Endodermal cell (in vitro differentiated cells): ENCODE measurements at regions not wholly inside any gene's neighbourhood (a gene's known extent, or its start where the extent isn't known, plus 50 kb on each side); places are given as distances from the start of the nearest gene placed in this dataset.

Experiments used
- DNase-seq: peaks from one replicate; pipeline ENCODE4 v3.0.0-alpha.2; 2017
- H3K27ac ChIP-seq: 2 replicates; pipeline ENCODE4 v1.5.1; 2013; ENCODE audit warnings: mild to moderate bottlenecking, low read depth, low read length, moderate library complexity
- H3K27me3 ChIP-seq: 2 replicates; pipeline ENCODE4 v1.6.1; 2013; ENCODE audit warnings: mild to moderate bottlenecking, low read length, moderate library complexity; ENCODE audit not compliant: insufficient read depth, control insufficient read depth, poor library complexity, severe bottlenecking
- H3K36me3 ChIP-seq: 2 replicates; pipeline ENCODE4 v1.7.0; 2013; ENCODE audit warnings: mild to moderate bottlenecking, low read length, moderate library complexity; ENCODE audit not compliant: control insufficient read depth, insufficient read depth
- H3K4me1 ChIP-seq: one replicate; pipeline ENCODE4 v1.7.0; 2013; ENCODE audit warnings: low read length; ENCODE audit not compliant: control insufficient read depth, insufficient read depth
- H3K4me3 ChIP-seq: 2 replicates; pipeline ENCODE4 v1.5.1; 2013; ENCODE audit warnings: mild to moderate bottlenecking, low read length, moderate library complexity
- H3K9ac ChIP-seq: 2 replicates; pipeline ENCODE4 v1.6.1; 2013; ENCODE audit warnings: mild to moderate bottlenecking, low read length, moderate library complexity; ENCODE audit not compliant: poor library complexity, severe bottlenecking; ENCODE audit errors: extremely low read depth
- H3K9me3 ChIP-seq: 2 replicates; pipeline ENCODE4 v1.6.1; 2013; ENCODE audit warnings: mild to moderate bottlenecking, low read length, moderate library complexity; ENCODE audit not compliant: control insufficient read depth
- H3K27ac Mint-ChIP-seq: 2 replicates; pipeline ENCODE4 v1.8.0; 2020; ENCODE audit warnings: mixed read lengths
- H3K27me3 Mint-ChIP-seq: 2 replicates; pipeline ENCODE4 v1.8.0; 2021; ENCODE audit warnings: mild to moderate bottlenecking, mixed read lengths; ENCODE audit not compliant: insufficient read depth
- H3K36me3 Mint-ChIP-seq: 2 replicates; pipeline ENCODE4 v1.8.0; 2020; ENCODE audit warnings: low read depth, mixed read lengths
- H3K4me1 Mint-ChIP-seq: 2 replicates; pipeline ENCODE4 v1.8.0; 2020; ENCODE audit warnings: mixed read lengths
- H3K4me3 Mint-ChIP-seq: 2 replicates; pipeline ENCODE4 v1.8.0; 2020; ENCODE audit warnings: mild to moderate bottlenecking, moderate library complexity, mixed read lengths
- H3K9me3 Mint-ChIP-seq: 2 replicates; pipeline ENCODE4 v1.8.0; 2020; ENCODE audit warnings: mild to moderate bottlenecking, mixed read lengths
- CTCF ChIP-seq: fragments of 200-600 bp; sonication (generic); conservative IDR thresholded peaks from 2 replicates; pipeline ENCODE4 v1.5.0; 2021; ENCODE audit warnings: antibody characterized with exemption, mild to moderate bottlenecking
- WGBS, 2 experiments: methylation state at CpG; one replicate each; pipeline versions ENCODE4 v1.1.5 to v1.1.7; 2013; ENCODE audit warnings: missing lambda C conversion rate in 2 of 2, mixed read lengths in 1 of 2; ENCODE audit not compliant: insufficient coverage in 1 of 2, insufficient read length in 1 of 2; 5-methylcytosine and 5-hydroxymethylcytosine counted together

GRCh38 chr6:79796197-79796596 is 151.2 kb downstream of the ELOVL4 start:
- 80 to 84% methylated on average over 1 to 2 of the region's 2 CpGs for WGBS, 2 experiments
- Histone ChIP-seq H3K27me3 (no peaks in the 10 kb centered on the region), H3K4me1 (no peaks in the 10 kb centered on the region), H3K9me3 (no peaks in the 10 kb centered on the region), H3K9ac (no peak overlapping the region), H3K4me3 (no peak overlapping the region), H3K27ac (no peak overlapping the region), H3K36me3 (no peaks in the 10 kb centered on the region)
- H3K36me3 Mint-ChIP-seq: no peaks in the 10 kb centered on the region
- no peaks in the 10 kb centered on the region for H3K9me3 Mint-ChIP-seq
- H3K27me3 Mint-ChIP-seq: no peaks in the 10 kb centered on the region
- peaks cover 4% of the 10 kb centered on the region for H3K4me1 Mint-ChIP-seq
- no peak for TF ChIP-seq CTCF
- H3K27ac Mint-ChIP-seq: no peak overlapping the region
- no peak overlapping the region for H3K4me3 Mint-ChIP-seq
- no peak for DNase-seq

- Histone ChIP-seq H3K4me3 (no peak overlapping the region), H3K36me3 (no peaks in the 10 kb centered on the region), H3K9ac (no peak overlapping the region), H3K27me3 (no peaks in the 10 kb centered on the region), H3K9me3 (no peaks in the 10 kb centered on the region), H3K27ac (no peak overlapping the region), H3K4me1 (no peaks in the 10 kb centered on the region)
- TF ChIP-seq CTCF: no peak
- DNase-seq: no peak
- WGBS, 2 experiments: 92 to 96% methylated on average over 3 to 5 of the region's 5 CpGs
- Mint-ChIP-seq H3K4me1 (no peaks in the 10 kb centered on the region), H3K9me3 (no peaks in the 10 kb centered on the region), H3K27me3 (no peaks in the 10 kb centered on the region), H3K36me3 (no peaks in the 10 kb centered on the region), H3K27ac (no peak overlapping the region), H3K4me3 (no peak overlapping the region)
These were observed 157.5 kb downstream of the ELOVL4 start for GRCh38 chr6:79789896-79790295.

GRCh38 chr6:79788756-79789155 is 157.6 kb downstream of the SH3BGRL2 start:
- no peaks in the 10 kb centered on the region for H3K9me3 ChIP-seq
- Mint-ChIP-seq H3K4me3 (no peak overlapping the region), H3K4me1 (no peaks in the 10 kb centered on the region), H3K27ac (no peak overlapping the region), H3K9me3 (no peaks in the 10 kb centered on the region), H3K36me3 (no peaks in the 10 kb centered on the region), H3K27me3 (no peaks in the 10 kb centered on the region)
- WGBS, 2 experiments: 83 to 85% methylated on average over 1 of the region's 1 CpG
- no peaks in the 10 kb centered on the region for H3K4me1 ChIP-seq
- no peak for TF ChIP-seq CTCF
- no peak overlapping the region for H3K27ac ChIP-seq
- H3K9ac ChIP-seq: no peak overlapping the region
- no peak overlapping the region for H3K4me3 ChIP-seq
- no peaks in the 10 kb centered on the region for H3K36me3 ChIP-seq
- no peaks in the 10 kb centered on the region for H3K27me3 ChIP-seq
- DNase-seq: no peak
